Ascending aorta (tissue), 2 donors: ENCODE measurements at regions not wholly inside any gene's neighbourhood (a gene's known extent, or its start where the extent isn't known, plus 50 kb on each side); places are given as distances from the start of the nearest gene placed in this dataset.

ENCODE experiments used
- DNase-seq, 2 donors: peaks; one replicate each; pipeline ENCODE4 v3.0.0-alpha.2; 2019; ENCODE audit warnings: low spot score in 2 of 2
- H3K27ac ChIP-seq, 2 donors: fragments of 200-600 bp; sonication (generic); one replicate each; pipeline ENCODE4 v1.5.1; 2016 to 2017; ENCODE audit warnings: mild to moderate bottlenecking in 1 of 2
- H3K27me3 ChIP-seq: fragments of 200-600 bp; sonication (generic); one replicate; pipeline ENCODE4 v1.5.1; 2017
- H3K36me3 ChIP-seq, 2 donors: fragments of 200-600 bp; sonication (generic); one replicate each; pipeline ENCODE4 v1.5.1; 2016
- H3K4me1 ChIP-seq, 2 donors: fragments of 200-600 bp; sonication (generic); one replicate each; pipeline ENCODE4 v1.5.1; 2016 to 2017; ENCODE audit warnings: mild to moderate bottlenecking in 1 of 2
- H3K4me3 ChIP-seq, 2 donors: fragments of 200-600 bp; sonication (generic); one replicate each; pipeline ENCODE4 v1.5.1; 2016 to 2017; ENCODE audit warnings: mild to moderate bottlenecking in 1 of 2
- H3K9me3 ChIP-seq, 2 donors: fragments of 200-600 bp; sonication (generic); one replicate each; pipeline ENCODE4 v1.5.1; 2016
- CTCF ChIP-seq, 3 experiments: fragments of 200-600 bp in 2 of 3; fragments of 450-650 bp in 1 of 3; sonication (generic) in 2 of 3; IDR thresholded peaks; one replicate each; pipeline ENCODE4 v1.5.1; 2016 to 2019; ENCODE audit warnings: antibody characterized with exemption in 3 of 3, mild to moderate bottlenecking in 1 of 3, moderate library complexity in 1 of 3
- intact Hi-C: fragments of 100-400 bp; cut with DNase I; formaldehyde crosslinking; loops from one replicate; pipeline ENCODE4 v1.15.1; 2023

GRCh38 chr2:237250599-237250998 is 163.4 kb downstream of the COL6A3 start:
- no peaks in the 10 kb centered on the region for H3K9me3 ChIP-seq
- H3K4me3 ChIP-seq, result no peak overlapping the region
- H3K27me3 ChIP-seq, result no peaks in the 10 kb centered on the region
- no peak for TF ChIP-seq CTCF (IDR thresholded peaks at IDR 0.05)
- no peak overlapping the region for H3K27ac ChIP-seq
- H3K4me1 ChIP-seq, result peaks cover 0 to 2% of the 10 kb centered on the region in 2 donors
- DNase-seq, result no peak
- no peaks in the 10 kb centered on the region for H3K36me3 ChIP-seq
- intact Hi-C loops, result no loop called here

GRCh38 chr2:237251986-237252385 is 162.0 kb downstream of the COL6A3 start:
- H3K27ac ChIP-seq, result no peak overlapping the region
- H3K4me1 ChIP-seq, result peaks cover under 1 to 9% of the 10 kb centered on the region in 2 donors
- intact Hi-C loops, result no loop called here
- DNase-seq, result no peak
- no peak overlapping the region for H3K4me3 ChIP-seq
- no peak for TF ChIP-seq CTCF (IDR thresholded peaks at IDR 0.05)
- H3K36me3 ChIP-seq, result no peaks in the 10 kb centered on the region
- H3K9me3 ChIP-seq, result no peaks in the 10 kb centered on the region
- no peaks in the 10 kb centered on the region for H3K27me3 ChIP-seq

- H3K36me3 ChIP-seq, result no peaks in the 10 kb centered on the region
- H3K27ac ChIP-seq, result no peak overlapping the region
- intact Hi-C loops, result no loop called here
Observed at GRCh38 chr2:237253046-237253702, 160.8 kb downstream of the COL6A3 start.

GRCh38 chr2:237254369-237254861 is 159.5 kb downstream of the COL6A3 start:
- H3K27ac ChIP-seq, result no peak overlapping the region
- no peaks in the 10 kb centered on the region for H3K36me3 ChIP-seq
- H3K4me3 ChIP-seq, result no peak overlapping the region
- peaks cover 6 to 14% of the 10 kb centered on the region in 2 donors for H3K4me1 ChIP-seq
- no peak for TF ChIP-seq CTCF (IDR thresholded peaks at IDR 0.05)
- no peaks in the 10 kb centered on the region for H3K27me3 ChIP-seq
- DNase-seq, result no peak
- intact Hi-C loops, result no loop called here
- no peaks in the 10 kb centered on the region for H3K9me3 ChIP-seq

More at GRCh38 chr2:237253046-237253702, 160.8 kb downstream of the COL6A3 start:
- H3K4me1 ChIP-seq, result peaks cover 6 to 14% of the 10 kb centered on the region in 2 donors
- no peaks in the 10 kb centered on the region for H3K27me3 ChIP-seq
- no peak overlapping the region for H3K4me3 ChIP-seq
- no peak for TF ChIP-seq CTCF (IDR thresholded peaks at IDR 0.05)
- no peaks in the 10 kb centered on the region for H3K9me3 ChIP-seq
- no peak for DNase-seq

GRCh38 chr2:237254911-237255578 is 158.9 kb downstream of the COL6A3 start:
- no peak overlapping the region for H3K27ac ChIP-seq
- TF ChIP-seq CTCF (IDR thresholded peaks at IDR 0.05), result no peak
- H3K36me3 ChIP-seq, result no peaks in the 10 kb centered on the region
- no peak overlapping the region for H3K4me3 ChIP-seq
- no peaks in the 10 kb centered on the region for H3K27me3 ChIP-seq
- intact Hi-C loops, result loop anchor here (5.0 kb wide), 1 partner anchor 83 kb away; no protein-coding TSS in a partner anchor
- H3K9me3 ChIP-seq, result no peaks in the 10 kb centered on the region
- no peak for DNase-seq
- H3K4me1 ChIP-seq, result peaks cover 6 to 16% of the 10 kb centered on the region in 2 donors
